Choroid plexus epithelial cell (primary cell): ENCODE measurements at regions not wholly inside any gene's neighbourhood (a gene's known extent, or its start where the extent isn't known, plus 50 kb on each side); places are given as distances from the start of the nearest gene placed in this dataset.

Experiments used
- DNase-seq: peaks from one replicate; pipeline ENCODE4 v3.0.0-alpha.2; 2010; ENCODE audit warnings: low read depth
- H3K4me3 ChIP-seq: 2 replicates; pipeline ENCODE4 v1.5.1; 2011; ENCODE audit warnings: low read depth, mild to moderate bottlenecking, control low read depth, low read length, moderate library complexity
- CTCF ChIP-seq: conservative IDR thresholded peaks from 2 replicates; pipeline ENCODE4 v1.5.1; 2011; ENCODE audit warnings: low read depth, mild to moderate bottlenecking, control low read depth, inconsistent platforms, low read length, moderate library complexity

- H3K4me3 ChIP-seq = no peak overlapping the region
- no peak for TF ChIP-seq CTCF
- no peak for DNase-seq
Observed at GRCh38 chr14:106487600-106487999, 961.2 kb downstream of the TMEM121 start.

GRCh38 chr14:106488291-106488690, 961.9 kb downstream of the TMEM121 start:
- H3K4me3 ChIP-seq = no peak overlapping the region
- no peak for DNase-seq
- TF ChIP-seq CTCF = no peak

GRCh38 chr14:106489112-106489881, 962.9 kb downstream of the TMEM121 start:
- TF ChIP-seq CTCF = no peak
- no peak for DNase-seq
- H3K4me3 ChIP-seq = no peak overlapping the region

- DNase-seq = no peak
Observed at GRCh38 chr14:106490442-106490841, 964.1 kb downstream of the TMEM121 start.

GRCh38 chr14:106491851-106492250, 965.5 kb downstream of the TMEM121 start:
- DNase-seq = peak; percentile 2
- H3K4me3 ChIP-seq = no peak overlapping the region
- peak; percentile 34 for TF ChIP-seq CTCF

More at GRCh38 chr14:106490442-106490841, 964.1 kb downstream of the TMEM121 start:
- H3K4me3 ChIP-seq = no peak overlapping the region
- TF ChIP-seq CTCF = no peak

- no peak for DNase-seq
Observed at GRCh38 chr14:106493962-106494823, 967.8 kb downstream of the TMEM121 start.

More at GRCh38 chr14:106493962-106494823, 967.8 kb downstream of the TMEM121 start:
- no peak for TF ChIP-seq CTCF
- no peak overlapping the region for H3K4me3 ChIP-seq
